ENCODE measurements at regions not wholly inside any gene's neighbourhood (a gene's known extent, or its start where the extent isn't known, plus 50 kb on each side); places are given as distances from the start of the nearest gene placed in this dataset.

DNA sequence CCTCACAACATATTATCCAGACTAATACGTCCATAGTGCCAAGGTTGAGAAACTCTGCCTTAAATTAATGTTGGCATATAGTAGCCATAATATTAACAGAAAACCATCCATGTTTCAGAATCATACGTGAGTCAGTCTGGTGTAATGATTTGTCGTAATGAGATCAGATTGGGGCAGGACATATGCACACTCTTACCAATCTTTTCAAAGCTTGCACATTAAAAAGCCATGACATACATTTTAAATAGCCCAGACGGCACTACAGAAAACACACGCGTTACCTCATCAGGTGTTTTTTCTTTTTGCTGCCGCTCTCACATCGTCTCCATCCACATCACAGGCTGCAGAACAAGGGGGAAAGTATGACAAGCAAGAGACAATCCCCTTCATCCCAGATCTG is 211.6 kb downstream of the NEBL start:
- no peak overlapping the region for H3K27ac ChIP-seq (ENCODE audit: low read length)
- no peak overlapping the region for H3K4me3 ChIP-seq (ENCODE audit: low read length)
- H3K27me3 ChIP-seq (ENCODE audit: insufficient read depth, low read length): no peaks in the 10 kb centered on the region
- peaks cover 16% of the 10 kb centered on the region for H3K4me1 ChIP-seq (ENCODE audit: insufficient read depth, low read length)
- no peaks in the 10 kb centered on the region for H3K36me3 ChIP-seq (ENCODE audit: insufficient read depth, low read depth, low read length)
- no peaks in the 10 kb centered on the region for H3K9me3 ChIP-seq (ENCODE audit: insufficient read depth, low read depth, low read length)
- no peak overlapping the region for H3K9ac ChIP-seq (ENCODE audit: low read depth, low read length)

DNA sequence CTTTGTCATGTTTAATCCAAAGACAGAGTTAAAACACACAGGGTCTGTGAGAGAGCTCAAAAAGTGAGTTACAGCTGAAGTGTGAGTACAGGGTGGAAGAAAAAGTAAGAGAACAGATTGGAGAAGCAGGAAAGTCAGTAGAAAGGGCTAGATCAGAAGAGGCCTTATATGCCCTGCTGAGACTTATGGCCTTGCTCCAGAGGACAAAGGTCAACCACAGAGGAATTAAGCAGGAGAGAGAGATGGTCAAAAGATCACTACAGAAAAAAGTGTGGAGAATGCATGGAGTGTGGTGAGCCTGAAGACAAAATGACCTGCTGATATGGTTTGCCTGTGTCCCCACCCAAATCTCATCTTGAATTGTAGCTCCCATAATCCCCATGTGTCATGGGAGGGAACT is 213.8 kb downstream of the NEBL start:
- Histone ChIP-seq H3K36me3 (ENCODE audit: insufficient read depth, low read depth, low read length) (no peaks in the 10 kb centered on the region), H3K4me1 (ENCODE audit: insufficient read depth, low read length) (peaks cover 7% of the 10 kb centered on the region), H3K9ac (ENCODE audit: low read depth, low read length) (no peak overlapping the region), H3K27ac (ENCODE audit: low read length) (no peak overlapping the region), H3K9me3 (ENCODE audit: insufficient read depth, low read depth, low read length) (no peaks in the 10 kb centered on the region), H3K4me3 (ENCODE audit: low read length) (no peak overlapping the region), H3K27me3 (ENCODE audit: insufficient read depth, low read length) (no peaks in the 10 kb centered on the region)

DNA sequence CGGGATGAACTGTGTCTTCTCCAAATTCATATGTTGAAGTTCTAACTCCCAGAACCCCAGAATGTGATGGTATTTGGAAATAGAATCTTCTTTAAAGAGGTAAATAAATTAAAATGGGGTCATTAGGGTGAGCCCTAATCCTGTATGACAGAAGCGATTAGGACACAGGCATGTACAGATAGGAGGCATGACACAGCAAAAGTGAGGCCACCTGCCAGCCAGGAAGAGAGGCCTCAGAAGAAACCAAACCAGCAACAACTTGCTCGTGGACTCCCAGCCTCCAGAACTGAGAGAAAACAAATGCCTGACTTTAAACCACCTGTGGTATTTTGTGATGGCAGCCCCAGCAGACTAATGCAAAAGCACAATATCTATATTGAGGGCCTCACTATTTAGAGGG is 214.3 kb downstream of the NEBL start:
- Histone ChIP-seq H3K27ac (ENCODE audit: low read length) (no peak overlapping the region), H3K27me3 (ENCODE audit: insufficient read depth, low read length) (no peaks in the 10 kb centered on the region), H3K36me3 (ENCODE audit: insufficient read depth, low read depth, low read length) (no peaks in the 10 kb centered on the region), H3K9me3 (ENCODE audit: insufficient read depth, low read depth, low read length) (no peaks in the 10 kb centered on the region), H3K4me1 (ENCODE audit: insufficient read depth, low read length) (peaks cover 7% of the 10 kb centered on the region), H3K4me3 (ENCODE audit: low read length) (no peak overlapping the region), H3K9ac (ENCODE audit: low read depth, low read length) (no peak overlapping the region)

DNA sequence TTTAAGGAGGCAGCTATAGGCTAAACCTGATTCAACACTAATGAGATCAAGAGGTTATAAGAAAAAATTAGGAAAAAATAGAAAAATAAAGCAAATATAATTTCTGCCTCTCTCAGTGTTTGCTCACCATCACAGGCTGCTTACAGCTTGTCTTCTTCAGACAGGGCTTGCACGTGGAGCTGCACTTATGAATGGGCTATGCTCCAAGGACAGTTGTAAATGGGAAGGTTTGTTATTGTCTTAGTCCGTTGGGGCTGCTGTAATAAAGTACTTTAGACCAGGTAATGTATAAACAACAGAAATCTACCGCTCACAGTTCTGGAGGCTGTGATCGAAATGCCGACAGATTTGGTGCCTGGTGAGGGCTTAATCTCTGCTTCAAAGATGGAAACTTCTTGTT is 219.8 kb downstream of the NEBL start:
- Histone ChIP-seq H3K9me3 (ENCODE audit: insufficient read depth, low read depth, low read length) (no peaks in the 10 kb centered on the region), H3K27ac (ENCODE audit: low read length) (no peak overlapping the region), H3K9ac (ENCODE audit: low read depth, low read length) (no peak overlapping the region), H3K36me3 (ENCODE audit: insufficient read depth, low read depth, low read length) (no peaks in the 10 kb centered on the region), H3K27me3 (ENCODE audit: insufficient read depth, low read length) (no peaks in the 10 kb centered on the region), H3K4me3 (ENCODE audit: low read length) (no peak overlapping the region), H3K4me1 (ENCODE audit: insufficient read depth, low read length) (peaks cover 7% of the 10 kb centered on the region; the same call in 1 of the 2 replicates)

DNA sequence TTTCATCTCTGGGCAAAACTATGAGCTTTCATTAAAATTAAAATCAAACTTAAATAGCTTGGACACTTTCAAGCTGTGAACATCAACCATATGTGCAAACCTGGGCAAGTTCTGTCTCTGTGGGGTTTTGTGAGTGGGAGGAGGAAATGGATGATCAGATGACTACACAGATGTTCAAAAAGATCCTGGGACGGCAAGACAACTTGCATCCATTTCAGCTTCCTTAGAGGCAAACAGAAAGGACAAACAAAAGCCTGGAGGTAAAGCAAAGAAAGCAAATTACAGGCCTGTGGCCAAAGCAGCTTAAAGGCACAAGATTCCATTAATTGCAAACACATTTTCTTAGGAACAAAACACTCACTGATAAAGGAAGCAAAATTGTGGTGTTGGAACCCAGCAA is 222.2 kb downstream of the NEBL start:
- no peaks in the 10 kb centered on the region for H3K36me3 ChIP-seq (ENCODE audit: insufficient read depth, low read depth, low read length)
- peaks cover 7% of the 10 kb centered on the region; the same call in 1 of the 2 replicates for H3K4me1 ChIP-seq (ENCODE audit: insufficient read depth, low read length)
- no peaks in the 10 kb centered on the region for H3K27me3 ChIP-seq (ENCODE audit: insufficient read depth, low read length)
- no peaks in the 10 kb centered on the region for H3K9me3 ChIP-seq (ENCODE audit: insufficient read depth, low read depth, low read length)
- H3K9ac ChIP-seq (ENCODE audit: low read depth, low read length): no peak overlapping the region
- H3K27ac ChIP-seq (ENCODE audit: low read length): no peak overlapping the region
- no peak overlapping the region for H3K4me3 ChIP-seq (ENCODE audit: low read length)

DNA sequence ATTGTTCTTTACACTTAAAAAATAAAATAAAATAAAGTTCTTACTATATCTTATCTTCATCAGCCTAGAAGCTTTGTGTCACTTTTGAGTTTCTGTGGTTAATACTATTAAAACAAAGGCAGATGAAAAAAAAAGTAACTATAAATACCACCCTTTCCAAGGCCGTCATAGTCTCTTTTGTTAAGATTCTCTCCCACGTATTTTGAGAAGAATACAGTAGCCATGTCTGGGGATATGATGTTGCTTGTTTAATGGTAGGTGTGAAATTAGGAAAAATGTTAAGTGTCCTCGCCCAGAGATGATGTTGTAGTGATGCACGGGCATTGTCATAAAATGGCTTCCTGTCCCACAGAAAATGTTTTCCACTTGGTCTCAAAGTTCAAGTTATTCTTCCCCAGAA is 223.9 kb downstream of the NEBL start:
- H3K9me3 ChIP-seq (ENCODE audit: insufficient read depth, low read depth, low read length): no peaks in the 10 kb centered on the region
- H3K27me3 ChIP-seq (ENCODE audit: insufficient read depth, low read length): no peaks in the 10 kb centered on the region
- no peak overlapping the region for H3K9ac ChIP-seq (ENCODE audit: low read depth, low read length)
- no peak overlapping the region for H3K4me3 ChIP-seq (ENCODE audit: low read length)
- H3K36me3 ChIP-seq (ENCODE audit: insufficient read depth, low read depth, low read length): no peaks in the 10 kb centered on the region
- H3K4me1 ChIP-seq (ENCODE audit: insufficient read depth, low read length): peaks cover 7% of the 10 kb centered on the region; the same call in 1 of the 2 replicates
- H3K27ac ChIP-seq (ENCODE audit: low read length): no peak overlapping the region

DNA sequence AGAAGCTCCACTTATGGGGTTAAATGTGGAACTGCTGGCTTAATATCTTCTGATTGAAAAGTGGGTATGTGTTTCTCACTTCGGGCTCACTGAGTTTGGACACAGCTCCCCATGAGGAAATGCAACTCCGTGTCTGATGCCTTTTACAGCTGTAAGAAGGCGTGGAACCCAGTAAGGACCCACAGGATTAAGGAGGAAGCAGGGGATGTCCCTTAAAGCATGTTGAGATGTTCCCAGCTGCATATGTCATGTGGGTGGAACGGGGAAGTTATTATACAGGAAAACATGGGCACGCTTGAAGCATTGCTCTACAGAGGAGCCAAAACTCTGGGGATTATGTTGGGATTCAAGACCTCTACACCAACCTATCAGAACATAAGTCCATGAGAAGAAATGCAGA is 224.4 kb downstream of the NEBL start:
- Histone ChIP-seq H3K27me3 (ENCODE audit: insufficient read depth, low read length) (no peaks in the 10 kb centered on the region), H3K4me1 (ENCODE audit: insufficient read depth, low read length) (peaks cover 7% of the 10 kb centered on the region; the same call in 1 of the 2 replicates), H3K36me3 (ENCODE audit: insufficient read depth, low read depth, low read length) (no peaks in the 10 kb centered on the region), H3K9ac (ENCODE audit: low read depth, low read length) (no peak overlapping the region), H3K27ac (ENCODE audit: low read length) (no peak overlapping the region), H3K9me3 (ENCODE audit: insufficient read depth, low read depth, low read length) (no peaks in the 10 kb centered on the region), H3K4me3 (ENCODE audit: low read length) (no peak overlapping the region)

DNA sequence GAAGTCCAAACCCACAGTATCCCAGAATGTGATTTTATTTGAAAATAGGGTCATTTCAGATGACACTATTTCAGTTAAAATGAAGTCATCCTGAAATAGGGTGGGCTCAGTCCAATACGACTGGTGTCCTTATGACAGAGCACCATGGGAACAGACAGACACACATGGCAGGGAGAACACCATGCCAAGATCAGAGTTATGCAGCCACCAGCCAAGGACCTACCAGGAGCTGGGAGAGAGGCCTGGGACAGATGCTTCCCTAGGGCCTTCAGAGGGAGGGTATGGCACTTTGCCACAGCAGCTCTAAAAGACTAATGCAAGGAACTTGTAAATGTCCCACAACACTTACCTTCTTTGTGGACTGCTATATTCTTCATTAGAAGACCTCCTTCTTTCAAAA is 226.5 kb downstream of the NEBL start:
- Histone ChIP-seq H3K9me3 (ENCODE audit: insufficient read depth, low read depth, low read length) (no peaks in the 10 kb centered on the region), H3K36me3 (ENCODE audit: insufficient read depth, low read depth, low read length) (no peaks in the 10 kb centered on the region), H3K4me1 (ENCODE audit: insufficient read depth, low read length) (peaks cover 7% of the 10 kb centered on the region; the same call in 1 of the 2 replicates), H3K9ac (ENCODE audit: low read depth, low read length) (no peak overlapping the region), H3K27me3 (ENCODE audit: insufficient read depth, low read length) (no peaks in the 10 kb centered on the region), H3K4me3 (ENCODE audit: low read length) (no peak overlapping the region), H3K27ac (ENCODE audit: low read length) (no peak overlapping the region)

GRCh38 chr10:20668985-20669384 is 228.1 kb downstream of the NEBL start:
- Histone ChIP-seq H3K9ac (ENCODE audit: low read depth, low read length) (no peak overlapping the region), H3K4me1 (ENCODE audit: insufficient read depth, low read length) (no peaks in the 10 kb centered on the region), H3K27me3 (ENCODE audit: insufficient read depth, low read length) (no peaks in the 10 kb centered on the region), H3K27ac (ENCODE audit: low read length) (no peak overlapping the region), H3K4me3 (ENCODE audit: low read length) (no peak overlapping the region), H3K36me3 (ENCODE audit: insufficient read depth, low read depth, low read length) (no peaks in the 10 kb centered on the region), H3K9me3 (ENCODE audit: insufficient read depth, low read depth, low read length) (no peaks in the 10 kb centered on the region)

- Histone ChIP-seq H3K27me3 (ENCODE audit: insufficient read depth, low read length) (no peaks in the 10 kb centered on the region), H3K9ac (ENCODE audit: low read depth, low read length) (no peak overlapping the region), H3K4me3 (ENCODE audit: low read length) (no peak overlapping the region), H3K27ac (ENCODE audit: low read length) (no peak overlapping the region), H3K36me3 (ENCODE audit: insufficient read depth, low read depth, low read length) (no peaks in the 10 kb centered on the region), H3K4me1 (ENCODE audit: insufficient read depth, low read length) (no peaks in the 10 kb centered on the region), H3K9me3 (ENCODE audit: insufficient read depth, low read depth, low read length) (peaks cover 4% of the 10 kb centered on the region)
Observed at GRCh38 chr10:20662742-20663141, 234.4 kb downstream of the NEBL start.

GRCh38 chr10:20659225-20659624 is 237.9 kb downstream of the NEBL start:
- Histone ChIP-seq H3K27me3 (ENCODE audit: insufficient read depth, low read length) (no peaks in the 10 kb centered on the region), H3K36me3 (ENCODE audit: insufficient read depth, low read depth, low read length) (no peaks in the 10 kb centered on the region), H3K4me3 (ENCODE audit: low read length) (no peak overlapping the region), H3K4me1 (ENCODE audit: insufficient read depth, low read length) (no peaks in the 10 kb centered on the region), H3K9ac (ENCODE audit: low read depth, low read length) (no peak overlapping the region), H3K9me3 (ENCODE audit: insufficient read depth, low read depth, low read length) (peaks cover 4% of the 10 kb centered on the region), H3K27ac (ENCODE audit: low read length) (no peak overlapping the region)

DNA sequence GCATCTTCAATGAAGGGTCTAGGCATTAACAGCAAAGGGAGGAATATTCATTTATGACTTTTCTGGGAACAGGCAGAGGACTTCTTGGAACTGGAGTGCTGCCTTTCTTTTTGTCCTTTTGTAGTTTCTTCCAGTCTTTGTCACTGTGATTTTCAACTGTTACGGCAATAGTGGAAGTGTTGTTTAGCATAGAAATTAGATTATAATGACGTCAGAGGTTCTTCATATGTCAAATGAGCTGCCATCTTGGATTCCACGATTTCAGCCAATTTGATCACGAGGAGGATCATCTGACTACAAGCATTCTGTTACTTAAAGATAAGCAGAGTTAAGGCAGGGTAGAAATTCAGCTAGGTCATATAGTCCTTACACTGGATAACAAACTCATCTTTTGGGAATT is 239.0 kb downstream of the NEBL start:
- H3K4me3 ChIP-seq (ENCODE audit: low read length): no peak overlapping the region
- H3K27me3 ChIP-seq (ENCODE audit: insufficient read depth, low read length): no peaks in the 10 kb centered on the region
- H3K36me3 ChIP-seq (ENCODE audit: insufficient read depth, low read depth, low read length): no peaks in the 10 kb centered on the region
- peaks cover 3% of the 10 kb centered on the region for H3K9me3 ChIP-seq (ENCODE audit: insufficient read depth, low read depth, low read length)
- no peaks in the 10 kb centered on the region for H3K4me1 ChIP-seq (ENCODE audit: insufficient read depth, low read length)
- no peak overlapping the region for H3K27ac ChIP-seq (ENCODE audit: low read length)
- H3K9ac ChIP-seq (ENCODE audit: low read depth, low read length): no peak overlapping the region

DNA sequence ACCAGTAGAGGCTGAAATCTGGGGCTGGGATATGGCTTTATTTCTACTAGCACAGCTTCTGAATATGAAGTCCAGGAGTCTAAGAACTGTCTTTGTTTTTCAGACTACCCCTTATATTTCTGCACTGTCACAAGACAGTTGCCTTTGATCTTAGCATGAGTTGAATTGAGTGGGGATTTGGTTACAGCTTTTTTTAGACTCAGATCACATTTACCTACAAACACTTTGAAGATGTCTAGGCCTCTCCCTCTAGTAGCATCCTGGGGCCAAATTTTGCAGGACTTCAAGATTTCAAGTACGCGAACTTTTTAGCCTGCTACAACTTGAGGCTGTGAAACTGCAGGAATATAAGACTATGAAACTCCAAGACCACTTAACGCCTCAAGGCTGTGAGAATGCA is 240.2 kb downstream of the NEBL start:
- Histone ChIP-seq H3K36me3 (ENCODE audit: insufficient read depth, low read depth, low read length) (no peaks in the 10 kb centered on the region), H3K9ac (ENCODE audit: low read depth, low read length) (no peak overlapping the region), H3K27ac (ENCODE audit: low read length) (no peak overlapping the region), H3K9me3 (ENCODE audit: insufficient read depth, low read depth, low read length) (no peaks in the 10 kb centered on the region), H3K27me3 (ENCODE audit: insufficient read depth, low read length) (no peaks in the 10 kb centered on the region), H3K4me3 (ENCODE audit: low read length) (no peak overlapping the region), H3K4me1 (ENCODE audit: insufficient read depth, low read length) (no peaks in the 10 kb centered on the region)
